ENCODE measurements at regions not wholly inside any gene's neighbourhood (a gene's known extent, or its start where the extent isn't known, plus 50 kb on each side); places are given as distances from the start of the nearest gene placed in this dataset.
"Not testable (repeated sequence)": the region's sequence is repeated elsewhere in the genome, so short reads cannot be mapped to it uniquely, and the experiment has no call there.

DNA sequence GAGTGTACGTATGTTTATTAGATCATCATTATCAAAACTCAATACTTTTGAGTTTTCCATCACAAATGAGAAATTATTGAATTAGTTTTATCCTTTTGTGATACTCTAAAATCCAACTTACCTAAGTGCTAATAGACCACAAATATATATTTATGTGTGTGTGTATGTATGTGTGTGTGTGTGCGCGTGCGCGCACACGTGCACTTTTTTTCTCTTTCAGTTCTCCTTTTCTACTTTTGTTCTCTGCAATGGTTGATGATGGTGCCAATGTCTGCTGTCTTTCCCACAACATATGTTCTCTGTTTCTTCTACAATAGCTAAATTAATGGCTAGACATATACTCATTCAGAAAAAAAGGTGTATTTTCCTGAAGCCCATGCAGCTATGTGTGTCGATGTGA is 571.6 kb upstream of the ARPP21 start:
- no peak for DNase-seq

DNA sequence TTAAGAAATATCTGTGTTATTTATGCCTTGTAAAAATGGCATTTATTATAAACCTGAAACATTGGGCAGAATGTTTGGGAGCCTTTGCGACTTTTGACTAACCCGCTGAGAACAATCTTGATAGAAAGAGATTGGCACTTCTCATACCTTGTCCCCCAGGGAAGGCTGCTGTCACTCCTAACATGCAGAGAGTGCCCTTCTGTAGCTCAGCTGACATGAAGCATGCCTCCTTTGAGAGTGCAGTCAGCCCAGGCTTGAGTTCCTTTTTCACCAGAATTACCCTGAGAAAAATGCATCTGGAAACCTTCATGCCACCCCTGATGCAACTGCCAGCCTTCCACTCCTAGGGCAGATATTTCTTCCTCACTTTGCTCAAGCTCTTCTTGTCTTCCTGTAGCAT is 569.2 kb upstream of the ARPP21 start:
- no peak for DNase-seq

GRCh38 chr3:35071772-35072171 is 567.6 kb upstream of the ARPP21 start:
- no peak for DNase-seq

- no peak for DNase-seq
Observed at GRCh38 chr3:35078780-35079179, 560.5 kb upstream of the ARPP21 start.

GRCh38 chr3:35079403-35079802 is 559.9 kb upstream of the ARPP21 start:
- DNase-seq = no peak

DNA sequence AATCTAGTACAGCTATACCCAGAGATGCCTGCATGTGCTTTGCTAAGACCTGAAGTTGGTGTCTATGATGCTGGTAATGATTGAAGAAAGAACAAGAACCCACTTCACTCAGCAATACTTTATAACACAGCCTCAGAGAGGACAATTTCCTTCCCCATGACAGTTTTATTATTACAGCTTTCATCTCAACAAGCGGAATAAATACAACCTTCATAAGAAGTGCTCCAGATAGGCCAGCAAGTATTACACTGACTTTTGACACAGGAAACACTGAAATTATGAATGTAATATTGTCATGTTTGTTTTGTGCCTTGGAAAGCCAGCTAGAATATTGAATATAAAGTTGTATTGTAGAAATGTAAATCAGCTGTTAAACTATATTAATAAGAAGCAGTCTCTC is 557.4 kb upstream of the ARPP21 start:
- DNase-seq = no peak

GRCh38 chr3:35088943-35089342 is 550.4 kb upstream of the ARPP21 start:
- DNase-seq = no peak

DNA sequence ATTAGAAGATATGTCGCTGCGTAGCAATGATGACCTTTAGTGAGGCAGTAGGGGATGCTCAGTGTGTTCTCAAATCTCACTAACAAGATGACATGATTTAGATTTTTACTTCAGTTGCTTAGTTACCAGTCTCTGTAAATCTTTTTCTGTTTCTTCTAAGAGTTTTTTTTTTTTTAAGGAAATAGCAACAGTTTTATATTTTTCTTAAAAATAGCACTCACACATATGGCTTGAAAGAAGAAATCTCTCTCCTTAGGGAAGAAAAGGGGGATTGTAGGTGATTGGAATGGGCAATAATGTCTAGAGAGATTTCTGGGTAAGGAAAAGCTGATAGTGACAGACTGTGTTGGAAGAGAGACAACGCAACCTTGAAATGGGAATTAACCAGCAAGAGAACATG is 524.6 kb upstream of the ARPP21 start:
- no peak for DNase-seq

- DNase-seq = no peak
Observed at GRCh38 chr3:35120026-35120425, 519.3 kb upstream of the ARPP21 start.

- DNase-seq = no peak
Observed at GRCh38 chr3:35137612-35138011, 501.7 kb upstream of the ARPP21 start.

DNA sequence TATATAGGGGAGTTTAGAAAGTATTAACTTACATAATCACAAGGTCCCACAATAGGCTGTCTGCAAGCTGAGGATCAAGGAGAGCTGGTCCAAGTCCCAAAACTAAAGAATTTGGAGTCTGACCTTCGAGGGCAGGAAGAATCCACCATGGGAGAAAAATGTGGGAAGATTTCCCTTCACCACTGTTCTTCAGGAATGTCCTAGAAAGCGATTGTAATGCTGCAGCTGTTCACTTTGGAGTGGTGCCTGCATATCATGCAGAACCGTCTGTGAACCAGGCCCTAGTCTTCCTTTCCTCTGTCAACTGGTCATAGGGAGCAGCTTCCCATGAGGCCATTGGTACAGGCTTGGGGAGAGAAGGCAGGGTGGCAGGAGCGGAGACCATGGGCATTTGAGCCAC is 497.9 kb upstream of the ARPP21 start:
- no peak for DNase-seq

DNA sequence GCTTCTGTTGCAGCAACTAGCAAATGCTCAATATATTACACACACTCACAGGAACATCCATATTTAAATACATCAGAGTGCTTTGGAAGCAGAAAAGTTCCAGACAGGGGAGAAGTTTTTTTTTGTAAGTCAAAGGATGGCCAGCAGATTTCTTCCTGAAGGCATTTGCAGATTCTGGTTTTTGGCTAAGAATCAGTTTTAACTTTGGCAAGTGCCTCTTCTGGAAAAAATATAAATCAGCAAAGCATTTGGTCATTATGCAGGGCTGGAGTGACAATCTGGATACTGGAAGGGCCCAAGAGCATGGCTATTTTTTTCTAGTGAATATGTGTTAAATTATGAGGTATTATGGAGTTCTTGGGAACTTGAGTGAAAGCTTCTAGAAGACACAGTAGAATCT is 495.3 kb upstream of the ARPP21 start:
- no peak for DNase-seq

DNA sequence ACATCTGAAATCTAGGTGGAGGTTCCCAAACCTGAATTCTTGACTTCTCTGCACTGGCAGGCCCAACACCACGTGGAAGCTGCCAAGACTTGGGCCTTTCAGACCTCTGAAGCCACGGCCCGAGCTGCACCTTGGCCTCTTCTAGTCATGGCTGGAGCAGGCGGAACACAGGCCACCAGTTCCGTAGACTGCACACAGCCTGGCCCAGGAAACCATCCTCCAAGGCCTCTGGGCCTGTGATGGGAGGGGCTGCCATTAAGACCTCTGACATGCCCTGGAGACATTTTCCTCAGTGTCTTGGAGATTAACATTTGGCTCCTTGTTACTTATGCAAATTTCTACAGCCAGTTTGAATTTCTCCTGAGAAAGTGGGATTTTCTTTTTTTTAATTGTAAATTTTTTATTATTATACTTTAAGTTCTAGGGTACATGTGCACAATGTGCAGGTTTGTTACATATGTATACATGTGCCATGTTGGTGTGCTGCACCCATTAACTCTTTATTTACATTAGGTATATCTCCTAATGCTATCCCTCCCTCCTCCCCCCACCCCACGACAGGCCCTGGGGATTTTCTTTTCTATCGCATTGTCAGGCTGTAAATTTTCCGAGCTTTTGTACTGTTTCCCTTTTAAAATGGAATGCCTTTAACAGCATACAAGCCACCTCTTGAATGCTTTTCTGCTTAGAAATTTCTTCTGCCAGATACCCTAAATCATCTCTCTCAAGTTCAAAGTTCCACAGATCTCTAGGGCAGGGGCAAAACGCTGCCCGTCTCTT is 492.9 kb upstream of the ARPP21 start:
- DNase-seq = not testable (repeated sequence)

DNA sequence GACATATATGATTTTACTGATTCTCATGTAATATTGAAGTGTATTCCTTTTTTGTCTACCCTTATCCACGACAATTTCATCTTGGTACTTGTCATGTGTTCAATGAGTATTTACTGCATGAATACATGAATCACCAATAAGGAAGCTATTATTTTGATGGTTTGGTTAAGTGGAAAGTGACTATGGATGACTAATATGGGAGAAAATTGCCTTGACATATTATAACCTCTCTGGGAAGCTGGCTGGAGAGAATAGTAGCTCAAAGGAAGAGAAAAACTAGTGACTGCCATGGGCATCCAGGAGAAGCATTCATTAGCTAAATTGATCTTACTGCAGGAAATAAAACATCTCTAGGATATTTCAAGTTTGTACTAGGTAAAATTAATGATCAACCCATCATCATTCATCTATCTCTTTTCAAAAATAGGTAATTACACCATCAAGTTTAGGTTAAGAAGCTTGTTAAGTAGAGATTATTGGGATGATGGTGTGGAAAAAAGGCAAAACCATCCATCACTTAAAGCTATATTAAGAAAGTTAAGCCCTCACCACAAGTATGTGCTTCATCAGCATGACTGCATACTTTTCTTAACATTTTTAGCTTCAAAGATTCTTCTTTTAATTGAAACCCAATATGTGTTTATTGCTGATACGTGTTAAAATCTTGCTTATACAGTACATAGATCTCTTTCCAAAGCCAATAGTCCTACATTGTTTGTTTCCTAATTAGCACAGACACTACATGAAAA is 455.2 kb upstream of the ARPP21 start:
- DNase-seq = no peak

GRCh38 chr3:35184775-35185174 is 454.6 kb upstream of the ARPP21 start:
- DNase-seq = no peak

GRCh38 chr3:35187908-35188307 is 451.4 kb upstream of the ARPP21 start:
- DNase-seq = no peak

GRCh38 chr3:35194666-35195065 is 444.7 kb upstream of the ARPP21 start:
- DNase-seq = no peak

DNA sequence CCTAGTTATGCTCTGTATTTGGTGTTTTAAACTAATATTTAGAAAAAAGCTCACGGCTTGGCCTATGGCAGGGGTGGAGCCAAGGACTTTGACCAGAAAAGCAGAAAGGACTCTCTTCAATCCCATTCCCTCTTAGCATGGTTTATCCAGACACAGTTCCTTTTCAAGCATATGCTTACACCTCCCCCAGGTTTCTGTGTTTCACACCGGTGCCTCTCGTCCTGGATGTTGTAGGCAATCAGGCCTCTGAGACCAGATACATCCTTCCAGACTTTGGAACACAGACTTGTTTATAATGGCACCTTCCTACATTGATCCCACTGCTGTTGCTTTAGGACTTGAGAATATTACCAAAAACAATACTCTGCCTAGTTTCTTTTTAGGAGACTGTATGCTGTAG is 440.5 kb upstream of the ARPP21 start:
- DNase-seq = no peak

- no peak for DNase-seq
Observed at GRCh38 chr3:35200056-35200455, 439.3 kb upstream of the ARPP21 start.

DNA sequence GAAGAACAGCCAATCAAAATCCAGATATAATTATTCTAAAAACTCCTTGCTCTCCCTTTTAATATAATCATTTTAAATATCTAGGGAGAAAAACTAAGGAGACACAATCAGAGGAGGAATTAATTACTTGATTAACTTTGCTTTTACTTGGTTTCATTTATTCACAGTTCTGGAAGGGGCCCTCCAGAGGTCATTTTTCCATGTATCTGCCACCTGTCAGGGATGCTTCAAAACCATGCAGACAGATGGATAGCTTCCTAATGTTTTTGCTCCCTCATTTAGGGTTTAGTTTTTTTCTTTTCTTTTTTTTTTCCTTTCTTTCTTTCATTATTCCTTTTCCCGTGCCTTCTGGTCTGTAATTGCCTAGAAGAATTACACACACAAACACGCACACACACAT is 438.1 kb upstream of the ARPP21 start:
- DNase-seq = no peak

DNA sequence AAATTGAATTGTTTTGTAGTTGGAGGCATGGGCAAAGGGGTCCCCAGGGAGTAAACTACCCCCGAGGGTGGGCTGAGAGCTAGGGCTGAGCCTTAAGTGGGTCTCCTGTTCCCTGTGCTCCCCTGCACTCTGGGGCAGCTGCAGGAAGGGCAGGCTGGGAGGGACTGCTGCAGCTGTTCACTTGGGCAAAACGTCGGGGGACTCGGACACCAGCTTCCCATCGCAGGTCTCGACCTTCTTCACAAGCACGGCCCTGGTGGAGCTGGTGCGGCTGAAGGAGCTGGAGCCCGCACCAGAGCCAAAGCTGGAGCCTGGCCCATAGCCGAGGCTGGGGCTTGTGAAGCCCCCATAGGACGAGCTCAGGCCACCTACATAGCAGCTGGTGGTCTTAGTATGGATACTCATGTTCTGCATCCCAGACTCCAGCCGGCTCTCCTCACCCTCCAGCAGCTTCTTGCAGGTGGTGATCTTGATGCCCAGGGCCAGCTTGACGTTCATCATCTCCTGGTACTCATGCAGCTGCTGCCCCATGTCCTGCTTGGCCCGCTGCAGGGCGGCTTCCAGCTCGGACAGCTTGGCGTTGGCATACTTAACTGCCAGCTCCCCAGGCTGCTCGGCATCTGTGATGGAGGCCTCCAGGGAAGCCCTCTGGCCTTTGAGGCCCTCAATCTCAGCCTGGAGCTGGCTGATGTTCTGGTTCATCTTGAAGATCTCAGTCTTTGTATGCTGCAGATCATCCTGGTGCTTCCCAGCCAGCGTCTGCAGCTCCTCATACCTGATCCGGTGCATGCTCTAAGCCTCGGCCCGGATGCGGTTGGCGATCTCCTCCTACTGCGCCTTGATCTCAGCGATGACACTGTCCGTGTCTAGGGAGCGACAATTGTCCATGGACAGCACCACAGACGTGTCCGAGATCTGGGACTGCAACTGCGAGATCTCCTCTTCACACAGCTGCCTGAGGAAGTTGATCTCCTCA is 423.5 kb upstream of the ARPP21 start:
- DNase-seq = no peak

- DNase-seq = no peak
Observed at GRCh38 chr3:35216501-35217266, 422.6 kb upstream of the ARPP21 start.
